BE2C (cell line): ENCODE measurements at regions not wholly inside any gene's neighbourhood (a gene's known extent, or its start where the extent isn't known, plus 50 kb on each side); places are given as distances from the start of the nearest gene placed in this dataset.
"Not testable (repeated sequence)": the region's sequence is repeated elsewhere in the genome, so short reads cannot be mapped to it uniquely, and the experiment has no call there.

Source experiments
- DNase-seq: peaks from one replicate; pipeline ENCODE4 v3.0.0-alpha.2; 2020
- H3K27me3 ChIP-seq: fragments of 250-450 bp; sonication (Bioruptor Pico); 2 replicates; pipeline ENCODE4 v1.5.1; 2020; ENCODE audit warnings: mild to moderate bottlenecking
- H3K36me3 ChIP-seq: fragments of 250-450 bp; sonication (Bioruptor Pico); 2 replicates; pipeline ENCODE4 v1.5.1; 2020; ENCODE audit warnings: mild to moderate bottlenecking
- H3K4me1 ChIP-seq: fragments of 250-450 bp; sonication (Bioruptor Pico); 2 replicates; pipeline ENCODE4 v1.5.1; 2020
- H3K4me3 ChIP-seq: 2 replicates; pipeline ENCODE4 v1.5.1; 2011; ENCODE audit warnings: low read depth, low read length
- H3K9me3 ChIP-seq: fragments of 250-450 bp; sonication (Bioruptor Pico); 2 replicates; pipeline ENCODE4 v1.5.1; 2020
- TF ChIP-seq, protein P1 (sequence below): IDR thresholded peaks from 2 replicates; pipeline ENCODE4 v1.5.1; 2012; ENCODE audit warnings: mild to moderate bottlenecking, low read depth, low read length

DNA sequence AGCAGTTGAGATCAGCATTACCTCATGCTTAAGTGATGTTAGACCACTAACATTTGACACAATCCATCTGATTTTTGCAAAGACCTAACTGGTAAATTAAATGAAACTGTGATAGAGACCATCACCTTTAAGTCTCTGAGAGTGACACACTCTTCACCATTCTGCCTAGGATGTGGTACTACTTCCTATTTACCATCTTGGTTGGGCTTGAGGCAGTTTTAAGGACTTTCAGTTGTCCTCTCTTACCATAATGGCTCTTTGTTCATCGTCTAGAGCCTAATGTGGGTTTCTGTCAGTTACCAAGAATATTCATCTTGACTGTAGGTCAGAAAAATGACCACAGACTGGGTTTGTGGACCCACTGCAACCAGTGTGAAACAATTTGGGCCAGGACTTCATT is 158.1 kb downstream of the CETN3 start:
- no peak overlapping the region for H3K4me3 ChIP-seq
- H3K9me3 ChIP-seq: no peaks in the 10 kb centered on the region
- no peaks in the 10 kb centered on the region; the same call in 1 of the 2 replicates for H3K27me3 ChIP-seq
- no peaks in the 10 kb centered on the region for H3K36me3 ChIP-seq
- TF ChIP-seq, protein P1, sequence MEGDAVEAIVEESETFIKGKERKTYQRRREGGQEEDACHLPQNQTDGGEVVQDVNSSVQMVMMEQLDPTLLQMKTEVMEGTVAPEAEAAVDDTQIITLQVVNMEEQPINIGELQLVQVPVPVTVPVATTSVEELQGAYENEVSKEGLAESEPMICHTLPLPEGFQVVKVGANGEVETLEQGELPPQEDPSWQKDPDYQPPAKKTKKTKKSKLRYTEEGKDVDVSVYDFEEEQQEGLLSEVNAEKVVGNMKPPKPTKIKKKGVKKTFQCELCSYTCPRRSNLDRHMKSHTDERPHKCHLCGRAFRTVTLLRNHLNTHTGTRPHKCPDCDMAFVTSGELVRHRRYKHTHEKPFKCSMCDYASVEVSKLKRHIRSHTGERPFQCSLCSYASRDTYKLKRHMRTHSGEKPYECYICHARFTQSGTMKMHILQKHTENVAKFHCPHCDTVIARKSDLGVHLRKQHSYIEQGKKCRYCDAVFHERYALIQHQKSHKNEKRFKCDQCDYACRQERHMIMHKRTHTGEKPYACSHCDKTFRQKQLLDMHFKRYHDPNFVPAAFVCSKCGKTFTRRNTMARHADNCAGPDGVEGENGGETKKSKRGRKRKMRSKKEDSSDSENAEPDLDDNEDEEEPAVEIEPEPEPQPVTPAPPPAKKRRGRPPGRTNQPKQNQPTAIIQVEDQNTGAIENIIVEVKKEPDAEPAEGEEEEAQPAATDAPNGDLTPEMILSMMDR: no peak
- H3K4me1 ChIP-seq: no peaks in the 10 kb centered on the region
- no peak for DNase-seq

DNA sequence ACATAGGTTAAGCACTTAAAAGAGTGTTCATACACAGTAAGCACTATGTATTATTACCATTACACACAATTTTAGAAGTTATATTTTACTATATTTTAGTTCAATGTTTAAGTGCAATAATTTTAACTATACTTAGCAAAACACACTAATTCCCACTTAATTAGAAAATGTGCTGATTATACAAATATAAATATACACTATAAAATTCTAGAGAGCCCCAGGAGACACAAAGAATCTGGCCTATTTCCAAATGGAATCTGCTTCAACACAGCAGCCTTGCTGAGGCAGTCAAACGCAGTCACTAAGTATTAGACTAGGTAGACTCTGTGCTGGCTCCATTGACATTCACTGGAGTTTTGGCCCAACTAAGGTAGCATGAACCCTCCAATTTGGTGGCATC is 160.9 kb downstream of the CETN3 start:
- H3K4me1 ChIP-seq: no peaks in the 10 kb centered on the region
- no peak overlapping the region for H3K4me3 ChIP-seq
- no peak for DNase-seq
- TF ChIP-seq, protein P1: no peak
- peaks cover 14% of the 10 kb centered on the region for H3K27me3 ChIP-seq
- no peaks in the 10 kb centered on the region; the same call in 1 of the 2 replicates for H3K9me3 ChIP-seq
- H3K36me3 ChIP-seq: no peaks in the 10 kb centered on the region

DNA sequence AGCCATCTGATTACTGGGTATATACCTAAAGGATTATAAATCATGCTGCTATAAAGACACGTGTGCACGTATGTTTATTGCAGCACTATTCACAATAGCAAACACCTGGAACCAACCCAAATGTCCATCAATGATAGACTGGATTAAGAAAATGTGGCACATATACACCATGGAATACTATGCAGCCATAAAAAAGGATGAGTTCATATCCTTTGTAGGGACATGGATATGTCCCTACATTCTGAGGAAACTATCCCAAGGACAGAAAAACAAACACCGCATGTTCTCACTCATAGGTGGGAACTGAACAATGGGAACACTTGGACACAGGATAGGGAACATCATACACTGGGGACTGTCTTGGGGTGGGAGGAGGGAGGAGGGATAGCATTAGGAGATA is 165.7 kb downstream of the CETN3 start:
- not testable (repeated sequence) for H3K4me3 ChIP-seq, H3K9me3 ChIP-seq

DNA sequence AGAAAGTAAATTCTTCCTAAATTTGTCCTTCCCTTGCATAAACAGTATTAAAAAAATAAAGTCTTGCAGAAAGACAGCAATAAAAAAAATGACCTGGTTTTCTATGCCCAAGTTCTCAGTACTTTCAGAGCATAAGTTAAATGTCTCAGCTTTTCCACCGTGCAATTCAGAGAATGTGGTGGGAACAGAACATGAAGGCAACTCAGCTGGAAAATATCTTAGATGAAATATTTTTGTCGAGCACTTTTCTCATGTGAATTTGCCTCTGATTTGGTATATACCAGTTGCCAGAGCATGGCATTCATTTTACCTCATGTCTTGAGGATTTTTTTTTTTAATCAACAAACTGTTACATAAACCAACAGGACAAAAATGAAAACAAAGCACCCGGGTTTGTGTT is 176.1 kb downstream of the CETN3 start:
- TF ChIP-seq, protein P1: no peak
- DNase-seq: no peak
- no peak overlapping the region for H3K4me3 ChIP-seq
- H3K36me3 ChIP-seq: no peaks in the 10 kb centered on the region
- no peaks in the 10 kb centered on the region for H3K4me1 ChIP-seq
- no peaks in the 10 kb centered on the region for H3K9me3 ChIP-seq
- peaks cover 23% of the 10 kb centered on the region for H3K27me3 ChIP-seq

More for the DNA sequence above, 165.7 kb downstream of the CETN3 start:
- not testable (repeated sequence) for H3K4me1 ChIP-seq, H3K36me3 ChIP-seq, DNase-seq
- peaks cover 14% of the 10 kb centered on the region for H3K27me3 ChIP-seq

DNA sequence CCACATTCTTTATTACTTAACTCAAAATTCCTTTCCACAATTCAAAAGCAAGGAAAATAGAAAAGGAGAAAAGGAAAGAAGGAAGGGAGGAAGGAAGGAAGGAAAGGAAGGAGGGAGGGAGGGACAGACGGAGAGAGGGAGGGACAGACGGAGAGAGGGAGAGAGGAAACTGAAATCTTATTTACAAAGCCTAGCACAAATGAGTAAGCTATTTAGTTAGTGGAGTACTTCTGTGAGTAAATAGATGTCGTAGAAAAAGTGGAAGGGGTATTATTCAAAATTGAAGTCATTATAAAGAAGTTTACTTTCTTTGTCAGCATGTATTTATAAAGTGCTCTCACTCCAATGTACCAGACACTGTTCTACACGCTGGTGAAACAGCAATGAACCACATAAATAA is 177.9 kb downstream of the CETN3 start:
- Histone ChIP-seq H3K36me3 (no peaks in the 10 kb centered on the region), H3K27me3 (peaks cover 20% of the 10 kb centered on the region), H3K4me1 (no peaks in the 10 kb centered on the region), H3K4me3 (no peak overlapping the region), H3K9me3 (no peaks in the 10 kb centered on the region)
- TF ChIP-seq, protein P1: no peak
- no peak for DNase-seq

DNA sequence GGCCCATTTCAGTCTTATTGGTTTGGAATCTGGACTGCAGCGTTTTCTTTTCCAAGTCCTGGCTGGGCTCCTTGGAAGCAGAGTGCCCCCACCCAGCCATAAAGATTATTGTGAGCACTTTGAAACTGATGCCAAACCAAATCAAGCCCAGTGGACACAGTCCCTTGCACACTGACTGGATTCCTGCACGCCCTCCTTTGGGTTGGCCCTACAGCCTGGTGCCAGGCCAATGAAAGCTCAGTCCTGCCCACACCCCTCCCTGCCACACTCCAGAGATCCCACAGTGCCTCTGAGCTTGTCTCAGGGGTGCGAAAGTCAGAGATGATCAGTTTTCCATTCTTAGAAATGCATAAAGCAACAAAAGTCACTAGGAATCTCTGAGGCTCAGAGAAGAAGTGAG is 181.9 kb downstream of the CETN3 start:
- DNase-seq: no peak
- TF ChIP-seq, protein P1: no peak
- H3K27me3 ChIP-seq: peaks cover 12% of the 10 kb centered on the region

DNA sequence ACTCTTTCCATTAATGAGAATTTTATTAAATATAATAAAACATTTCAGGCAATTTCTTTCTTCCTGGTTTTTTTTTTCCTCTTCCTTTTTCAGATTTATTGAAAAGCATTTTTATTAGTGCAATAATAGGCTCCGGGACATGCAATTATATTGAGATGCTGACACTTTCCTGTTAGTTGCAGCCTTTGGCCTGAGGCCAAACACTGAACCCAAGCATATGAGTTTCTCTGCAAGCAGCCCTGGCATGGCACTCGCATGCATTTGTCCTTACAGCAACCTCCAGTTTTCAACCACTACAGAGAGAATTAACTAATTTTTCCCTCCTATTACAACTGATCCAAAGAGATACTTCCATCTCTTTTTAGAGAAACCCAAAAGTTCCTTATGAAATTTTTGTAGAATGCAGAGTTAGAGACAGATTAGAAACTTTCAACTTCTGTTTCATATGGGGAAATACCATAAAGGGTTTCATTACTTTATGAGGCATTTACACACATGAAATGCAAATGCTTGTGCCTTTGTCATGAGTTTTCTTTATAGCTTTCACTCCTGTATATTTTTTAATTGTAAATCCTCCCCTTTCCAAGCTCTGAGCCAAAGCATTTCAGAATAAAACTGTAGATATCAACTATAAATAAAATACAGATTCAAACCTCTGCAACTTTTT is 183.0 kb downstream of the CETN3 start:
- Histone ChIP-seq H3K27me3 (peaks cover 1% of the 10 kb centered on the region; the same call in 1 of the 2 replicates), H3K36me3 (no peaks in the 10 kb centered on the region), H3K9me3 (no peaks in the 10 kb centered on the region), H3K4me3 (no peak overlapping the region), H3K4me1 (no peaks in the 10 kb centered on the region)
- peak; percentile 35 for DNase-seq
- TF ChIP-seq, protein P1: no peak

More for the DNA sequence above, 181.9 kb downstream of the CETN3 start:
- Histone ChIP-seq H3K4me3 (no peak overlapping the region), H3K9me3 (no peaks in the 10 kb centered on the region), H3K4me1 (no peaks in the 10 kb centered on the region), H3K36me3 (no peaks in the 10 kb centered on the region)
